Ectodermal cell (in vitro differentiated cells): ENCODE measurements at regions not wholly inside any gene's neighbourhood (a gene's known extent, or its start where the extent isn't known, plus 50 kb on each side); places are given as distances from the start of the nearest gene placed in this dataset.

Source experiments
- H3K27ac ChIP-seq: 2 replicates; pipeline ENCODE4 v1.7.0; 2013; ENCODE audit warnings: mild to moderate bottlenecking, low read depth, low read length; ENCODE audit not compliant: insufficient read depth, poor library complexity, severe bottlenecking
- H3K27me3 ChIP-seq: 2 replicates; pipeline ENCODE4 v1.7.0; 2013; ENCODE audit warnings: mild to moderate bottlenecking, low read length; ENCODE audit not compliant: insufficient read depth, control insufficient read depth, poor library complexity, severe bottlenecking
- H3K36me3 ChIP-seq: one replicate; pipeline ENCODE4 v1.7.0; 2013; ENCODE audit warnings: low read length; ENCODE audit not compliant: control insufficient read depth, insufficient read depth
- H3K4me1 ChIP-seq: one replicate; pipeline ENCODE4 v1.7.0; 2013; ENCODE audit warnings: low read length; ENCODE audit not compliant: control insufficient read depth, insufficient read depth
- H3K4me3 ChIP-seq: 2 replicates; pipeline ENCODE4 v1.7.0; 2013; ENCODE audit warnings: low read depth, low read length, control low read depth; ENCODE audit not compliant: insufficient read depth
- H3K9me3 ChIP-seq: 2 replicates; pipeline ENCODE4 v1.7.0; 2013; ENCODE audit warnings: mild to moderate bottlenecking, low read length, moderate library complexity; ENCODE audit not compliant: control insufficient read depth
- WGBS, 2 experiments: methylation state at CpG; one replicate each; pipeline ENCODE4 v1.1.7; 2013; ENCODE audit warnings: missing lambda C conversion rate in 2 of 2; 5-methylcytosine and 5-hydroxymethylcytosine counted together

DNA sequence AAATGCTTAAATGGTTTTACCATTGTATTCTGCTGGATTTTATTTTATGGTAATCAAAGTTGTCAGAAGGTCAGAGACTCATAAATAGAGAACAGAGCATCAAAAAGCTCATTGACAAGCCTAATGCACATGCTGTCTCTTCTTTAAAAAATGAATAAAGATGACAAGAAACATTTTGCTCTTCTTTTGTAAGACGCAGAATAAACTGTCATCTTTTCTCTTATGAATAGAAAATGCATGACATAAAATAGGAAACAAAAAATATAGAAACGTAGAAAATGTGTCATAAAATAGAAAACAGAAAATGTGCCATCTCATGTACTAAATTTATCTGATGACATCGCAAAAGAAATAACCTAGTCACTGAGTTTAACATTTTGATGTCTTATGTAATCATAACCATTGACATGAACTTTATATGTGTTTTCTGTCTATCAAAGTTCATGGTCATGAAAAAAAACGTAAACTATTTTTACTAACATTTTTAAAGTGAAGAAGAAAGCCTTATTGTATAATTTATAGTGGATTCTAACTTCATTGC, 484.1 kb downstream of the TRIML1 start:
- Histone ChIP-seq H3K9me3 (no peaks in the 10 kb centered on the region), H3K4me3 (no peak overlapping the region), H3K27ac (no peak overlapping the region), H3K4me1 (peaks cover 4% of the 10 kb centered on the region), H3K36me3 (no peaks in the 10 kb centered on the region), H3K27me3 (no peaks in the 10 kb centered on the region)
- WGBS, 2 experiments: 89 to 100% methylated on average over 1 of the region's 4 CpGs

- Histone ChIP-seq H3K27ac (no peak overlapping the region), H3K4me1 (peaks cover 4% of the 10 kb centered on the region), H3K9me3 (no peaks in the 10 kb centered on the region), H3K27me3 (no peaks in the 10 kb centered on the region), H3K4me3 (no peak overlapping the region), H3K36me3 (no peaks in the 10 kb centered on the region)
- 56 to 66% methylated on average over 4 of the region's 4 CpGs for WGBS, 2 experiments
These were observed 485.1 kb downstream of the TRIML1 start for GRCh38 chr4:188624370-188624769.

GRCh38 chr4:188627892-188628291, 488.7 kb downstream of the TRIML1 start:
- Histone ChIP-seq H3K4me3 (no peak overlapping the region), H3K9me3 (peaks cover 2% of the 10 kb centered on the region), H3K36me3 (peaks cover 3% of the 10 kb centered on the region), H3K27me3 (no peaks in the 10 kb centered on the region), H3K27ac (no peak overlapping the region), H3K4me1 (no peaks in the 10 kb centered on the region)
- 83 to 100% methylated on average over 1 of the region's 1 CpG for WGBS, 2 experiments

GRCh38 chr4:188639479-188640100, 500.3 kb downstream of the TRIML1 start:
- WGBS, 2 experiments: 88 to 94% methylated on average over 3 to 4 of the region's 4 CpGs
- H3K4me3 ChIP-seq: no peak overlapping the region
- no peaks in the 10 kb centered on the region for H3K4me1 ChIP-seq
- no peaks in the 10 kb centered on the region for H3K36me3 ChIP-seq
- H3K27me3 ChIP-seq: no peaks in the 10 kb centered on the region
- no peak overlapping the region for H3K27ac ChIP-seq
- H3K9me3 ChIP-seq: no peaks in the 10 kb centered on the region

GRCh38 chr4:188647820-188648370, 508.7 kb downstream of the TRIML1 start:
- Histone ChIP-seq H3K27ac (no peak overlapping the region), H3K4me1 (no peaks in the 10 kb centered on the region), H3K27me3 (no peaks in the 10 kb centered on the region), H3K4me3 (no peak overlapping the region), H3K9me3 (no peaks in the 10 kb centered on the region), H3K36me3 (no peaks in the 10 kb centered on the region)
- 90 to 100% methylated on average over 1 of the region's 2 CpGs for WGBS, 2 experiments

DNA sequence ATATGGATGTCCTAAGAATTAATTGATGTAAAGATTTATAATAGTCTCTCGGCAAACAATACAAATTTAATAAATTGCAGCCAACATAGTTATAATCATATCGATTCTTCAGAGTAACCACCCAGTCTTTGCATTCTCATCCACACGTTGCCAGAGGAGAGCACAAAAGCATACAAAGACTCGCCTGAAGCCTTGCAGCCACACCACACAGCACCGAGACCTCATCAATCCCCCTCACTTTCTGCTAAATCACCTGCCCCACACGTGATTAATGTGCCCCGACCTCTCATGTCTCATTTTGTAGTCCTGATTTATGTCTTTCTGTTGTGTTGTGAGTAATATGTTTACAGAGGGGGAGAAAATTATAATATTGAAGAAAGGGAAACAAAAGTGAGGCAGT, 510.4 kb downstream of the TRIML1 start:
- WGBS, 2 experiments: 86 to 87% methylated on average over 7 of the region's 7 CpGs
- H3K9me3 ChIP-seq: no peaks in the 10 kb centered on the region
- no peak overlapping the region for H3K4me3 ChIP-seq

DNA sequence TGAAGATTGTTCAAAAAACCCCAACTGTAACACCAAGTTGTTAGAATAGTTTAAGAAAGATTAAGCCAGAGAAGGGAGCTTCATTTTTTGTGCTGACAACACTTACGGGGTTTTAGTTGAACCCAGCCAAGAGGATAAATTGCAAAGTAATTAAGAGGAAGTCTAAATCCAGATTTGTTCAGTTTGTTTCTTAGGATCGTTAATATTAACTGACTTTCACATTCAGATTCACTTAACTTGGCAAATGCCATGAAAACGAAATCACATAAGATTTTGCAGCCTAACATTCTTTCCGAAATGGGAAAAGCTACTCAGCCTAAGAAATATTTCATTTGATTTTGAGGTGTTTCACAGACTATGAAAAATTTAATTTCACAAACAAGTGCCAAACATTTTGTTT, 511.3 kb downstream of the TRIML1 start:
- no peaks in the 10 kb centered on the region for H3K9me3 ChIP-seq
- no peaks in the 10 kb centered on the region for H3K4me1 ChIP-seq
- no peaks in the 10 kb centered on the region for H3K36me3 ChIP-seq
- no peak overlapping the region for H3K4me3 ChIP-seq
- no peaks in the 10 kb centered on the region for H3K27me3 ChIP-seq
- WGBS, 2 experiments: 96% methylated on average over 4 of the region's 4 CpGs
- H3K27ac ChIP-seq: no peak overlapping the region

More for the DNA sequence above, 510.4 kb downstream of the TRIML1 start:
- Histone ChIP-seq H3K27me3 (no peaks in the 10 kb centered on the region), H3K36me3 (no peaks in the 10 kb centered on the region), H3K4me1 (no peaks in the 10 kb centered on the region), H3K27ac (no peak overlapping the region)

DNA sequence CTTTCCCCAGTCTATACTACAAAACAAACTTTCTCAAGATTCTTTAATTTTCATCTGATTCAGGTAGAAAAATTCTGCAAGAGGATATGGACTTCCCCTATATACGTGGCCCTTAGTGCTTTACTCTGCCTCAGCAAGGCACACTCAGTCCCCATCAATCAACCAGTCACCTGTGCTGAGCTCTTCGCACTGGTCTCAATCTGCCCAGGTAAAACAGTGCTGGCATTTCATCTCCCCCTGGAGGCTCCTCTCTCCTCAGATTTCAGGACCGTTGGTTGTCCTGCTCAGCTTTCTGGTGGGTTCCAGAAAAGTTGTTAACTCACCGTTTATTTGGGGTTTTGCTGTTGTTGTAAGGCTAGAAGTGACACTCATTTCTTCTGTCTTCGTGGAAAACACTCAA, 518.1 kb downstream of the TRIML1 start:
- Histone ChIP-seq H3K36me3 (no peaks in the 10 kb centered on the region), H3K4me1 (no peaks in the 10 kb centered on the region), H3K27ac (no peak overlapping the region), H3K9me3 (no peaks in the 10 kb centered on the region), H3K27me3 (no peaks in the 10 kb centered on the region), H3K4me3 (no peak overlapping the region)
- WGBS, 2 experiments: 94 to 96% methylated on average over 5 of the region's 5 CpGs

DNA sequence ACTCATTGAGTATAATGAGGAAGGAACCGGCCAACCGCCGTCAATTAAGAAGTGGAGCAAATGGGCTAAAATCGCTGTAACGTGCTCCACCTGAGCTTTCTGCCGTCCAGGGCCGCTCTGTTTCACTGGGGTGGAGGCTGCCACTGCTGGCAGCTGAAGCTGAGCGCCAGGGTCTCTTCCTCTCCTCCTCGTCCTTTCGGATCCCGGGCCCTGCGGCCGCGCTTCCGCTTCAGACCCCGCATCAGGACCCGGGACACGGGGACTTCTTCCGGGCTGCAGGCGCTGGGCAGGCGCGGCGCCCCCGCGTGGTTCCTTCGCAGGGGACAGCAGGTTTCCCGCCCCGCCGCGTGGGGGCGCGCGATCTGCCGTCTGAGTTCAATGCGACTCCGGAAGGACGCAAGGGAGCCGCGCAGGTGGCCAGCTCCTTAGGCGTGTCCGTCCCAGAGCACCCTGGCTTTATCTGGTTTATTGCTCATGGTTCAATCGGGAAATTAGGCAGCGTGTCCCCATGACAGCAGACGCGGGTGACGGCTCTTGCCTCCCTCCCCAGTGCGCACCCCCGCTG, 519.8 kb downstream of the TRIML1 start:
- Histone ChIP-seq H3K4me1 (no peaks in the 10 kb centered on the region), H3K4me3 (no peak overlapping the region), H3K36me3 (no peaks in the 10 kb centered on the region), H3K27ac (no peak overlapping the region), H3K27me3 (no peaks in the 10 kb centered on the region), H3K9me3 (no peaks in the 10 kb centered on the region)
- 91 to 92% methylated on average over 48 of the region's 48 CpGs for WGBS, 2 experiments

- H3K27ac ChIP-seq: no peak overlapping the region
- no peaks in the 10 kb centered on the region for H3K9me3 ChIP-seq
- no peak overlapping the region for H3K4me3 ChIP-seq
- no peaks in the 10 kb centered on the region for H3K36me3 ChIP-seq
- no peaks in the 10 kb centered on the region for H3K27me3 ChIP-seq
- no peaks in the 10 kb centered on the region for H3K4me1 ChIP-seq
- 84 to 88% methylated on average over 7 of the region's 7 CpGs for WGBS, 2 experiments
These were observed 521.6 kb downstream of the TRIML1 start for GRCh38 chr4:188660796-188661195.
